IMR-90 (cell line): ENCODE measurements at regions not wholly inside any gene's neighbourhood (a gene's known extent, or its start where the extent isn't known, plus 50 kb on each side); places are given as distances from the start of the nearest gene placed in this dataset.

Source experiments
- ATAC-seq: fragments of 200-7000 bp; cut with Tn5 transposase; 2 replicates; pipeline ENCODE4 v1.9.1; 2020; ENCODE audit warnings: low read depth, mild to moderate bottlenecking, moderate library complexity
- BruUV-seq: library from RNA; stranded (reverse); fragments of 400-500 nt; replicated peaks from 2 replicates; lab custom pipeline; 2021; lab: Mats Ljungman, UMichigan
- CTCF ChIA-PET: fragments of 300-600 bp; formaldehyde crosslinking; extraction: SDS; loops from one replicate; lab custom pipeline; 2021; ENCODE audit warnings: antibody characterized with exemption; lab: Yijun Ruan, JAX
- POLR2A ChIA-PET: fragments of 300-600 bp; sonication (Branson Sonifier 250); formaldehyde crosslinking; loops from one replicate; lab custom pipeline; 2022; ENCODE audit warnings: antibody characterized with exemption; ENCODE audit not compliant: unreplicated experiment; lab: Charles Lee
- DNase-seq: peaks from one replicate; pipeline ENCODE4 v3.0.0; 2013
- H2AFZ ChIP-seq: replicated peaks from 2 replicates; pipeline ENCODE3; 2013; ENCODE audit warnings: low read length, mild to moderate bottlenecking; ENCODE audit not compliant: poor library complexity
- H2AK5ac ChIP-seq: 2 replicates; pipeline ENCODE4 v1.6.1; 2013; ENCODE audit warnings: low read depth, low read length, inconsistent platforms
- H2AK9ac ChIP-seq: replicated peaks from 2 replicates; pipeline ENCODE3; 2013; ENCODE audit warnings: mild to moderate bottlenecking, low read depth, low read length, moderate library complexity; ENCODE audit not compliant: poor library complexity
- H2BK120ac ChIP-seq: 2 replicates; pipeline ENCODE4 v1.6.1; 2013; ENCODE audit warnings: low read depth, low read length, inconsistent platforms
- H2BK15ac ChIP-seq: 3 replicates; pipeline ENCODE4 v1.6.1; 2013; ENCODE audit warnings: low read depth, low read length, inconsistent platforms
- H2BK20ac ChIP-seq: 2 replicates; pipeline ENCODE4 v1.6.1; 2013; ENCODE audit warnings: low read depth, mild to moderate bottlenecking, inconsistent platforms, low read length, moderate library complexity
- H2BK5ac ChIP-seq: 2 replicates; pipeline ENCODE4 v1.6.1; 2013; ENCODE audit warnings: mild to moderate bottlenecking, low read depth, low read length, inconsistent platforms; ENCODE audit not compliant: poor library complexity, severe bottlenecking
- H3K14ac ChIP-seq: replicated peaks from 2 replicates; pipeline ENCODE4 v1.6.1; 2013; ENCODE audit warnings: low read depth, low read length, inconsistent platforms
- H3K18ac ChIP-seq: 2 replicates; pipeline ENCODE4 v1.6.1; 2013; ENCODE audit warnings: low read depth, low read length, control low read depth
- H3K23ac ChIP-seq: 2 replicates; pipeline ENCODE4 v1.6.1; 2013; ENCODE audit warnings: low read depth, low read length, inconsistent platforms
- H3K27ac ChIP-seq: 2 replicates; pipeline ENCODE4 v1.5.1; 2013; ENCODE audit warnings: mild to moderate bottlenecking, control low read depth, low read length; ENCODE audit not compliant: insufficient read depth
- H3K27me3 ChIP-seq: 2 replicates; pipeline ENCODE4 v1.6.1; 2013; ENCODE audit warnings: low read length; ENCODE audit not compliant: control insufficient read depth, insufficient read depth
- H3K36me3 ChIP-seq: 2 replicates; pipeline ENCODE4 v1.6.1; 2013; ENCODE audit warnings: low read length, mixed read lengths; ENCODE audit not compliant: control insufficient read depth, insufficient read depth
- H3K4ac ChIP-seq: 2 replicates; pipeline ENCODE4 v1.6.1; 2013; ENCODE audit warnings: low read depth, low read length, inconsistent platforms
- H3K4me1 ChIP-seq: 2 replicates; pipeline ENCODE4 v1.6.1; 2013; ENCODE audit warnings: low read length, mixed read lengths; ENCODE audit not compliant: control insufficient read depth, insufficient read depth
- H3K4me2 ChIP-seq: 2 replicates; pipeline ENCODE4 v1.6.1; 2013; ENCODE audit warnings: low read depth, mild to moderate bottlenecking, control low read depth, low read length, moderate library complexity
- H3K4me3 ChIP-seq: 2 replicates; pipeline ENCODE4 v1.5.1; 2013; ENCODE audit warnings: low read depth, mild to moderate bottlenecking, control low read depth, low read length, moderate library complexity; ENCODE audit not compliant: insufficient read depth
- H3K56ac ChIP-seq: 2 replicates; pipeline ENCODE4 v1.6.1; 2013; ENCODE audit warnings: low read length, inconsistent platforms; ENCODE audit not compliant: insufficient read depth; ENCODE audit errors: extremely low read depth
- H3K79me1 ChIP-seq, 2 experiments: 2 replicates each; pipeline ENCODE4 v1.6.1; 2013; ENCODE audit warnings: low read length in 2 of 2, inconsistent platforms in 1 of 2, low read depth in 1 of 2
- H3K9ac ChIP-seq: 2 replicates; pipeline ENCODE4 v1.6.1; 2013; ENCODE audit warnings: low read depth, low read length, control low read depth
- H3K9me1 ChIP-seq: 2 replicates; pipeline ENCODE4 v1.6.1; 2013; ENCODE audit warnings: low read length, inconsistent platforms; ENCODE audit not compliant: insufficient read depth
- H3K9me3 ChIP-seq: 2 replicates; pipeline ENCODE4 v1.6.1; 2013; ENCODE audit warnings: low read length; ENCODE audit not compliant: control insufficient read depth, insufficient read depth
- H4K20me1 ChIP-seq: 2 replicates; pipeline ENCODE4 v1.6.1; 2013; ENCODE audit warnings: low read length, inconsistent platforms; ENCODE audit not compliant: insufficient read depth
- H4K5ac ChIP-seq: 2 replicates; pipeline ENCODE4 v1.6.1; 2013; ENCODE audit warnings: mild to moderate bottlenecking, low read depth, low read length, control low read depth
- H4K8ac ChIP-seq, 2 experiments: 2 replicates each; pipeline ENCODE4 v1.6.1; 2013; ENCODE audit warnings: low read depth in 2 of 2, low read length in 2 of 2, control low read depth in 1 of 2, inconsistent platforms in 1 of 2
- H4K91ac ChIP-seq: 2 replicates; pipeline ENCODE4 v1.6.1; 2013; ENCODE audit warnings: low read depth, low read length, inconsistent platforms; ENCODE audit not compliant: insufficient read depth
- BHLHE40 ChIP-seq: fragments of 150-350 bp; IDR thresholded peaks from 2 replicates; pipeline ENCODE4 v1.6.1; 2016; ENCODE audit warnings: mild to moderate bottlenecking, low read depth, low read length
- CEBPB ChIP-seq: IDR thresholded peaks from 2 replicates; pipeline ENCODE4 v1.6.1; 2012; ENCODE audit warnings: low read depth, low read length, improper control_type of control experiment
- CHD1 ChIP-seq: IDR thresholded peaks from 2 replicates; pipeline ENCODE4 v1.6.1; 2012; ENCODE audit warnings: low read depth, low read length, improper control_type of control experiment
- CTCF ChIP-seq: conservative IDR thresholded peaks from 2 replicates; pipeline ENCODE4 v1.5.1; 2012; ENCODE audit warnings: mild to moderate bottlenecking, low read depth, low read length, improper control_type of control experiment
- ELK1 ChIP-seq: fragments of 150-350 bp; IDR thresholded peaks from 2 replicates; pipeline ENCODE4 v1.6.1; 2016; ENCODE audit warnings: low read depth, mild to moderate bottlenecking, low read length, moderate library complexity, borderline replicate concordance
- MAFK ChIP-seq: IDR thresholded peaks from 2 replicates; pipeline ENCODE4 v1.6.1; 2012; ENCODE audit warnings: low read depth, low read length, improper control_type of control experiment
- POLR2A ChIP-seq: IDR thresholded peaks from 2 replicates; pipeline ENCODE4 v1.6.1; 2012; ENCODE audit warnings: mild to moderate bottlenecking, low read depth, low read length
- RCOR1 ChIP-seq: IDR thresholded peaks from 2 replicates; pipeline ENCODE4 v1.6.1; 2012; ENCODE audit warnings: mild to moderate bottlenecking, low read length, improper control_type of control experiment; ENCODE audit not compliant: insufficient replicate concordance
- RFX5 ChIP-seq: IDR thresholded peaks from 2 replicates; pipeline ENCODE4 v1.8.0; 2012; ENCODE audit warnings: low read depth, mild to moderate bottlenecking, low read length, moderate library complexity
- WGBS, 2 experiments: methylation state at CpG; one replicate each; pipeline versions ENCODE4 v1.1.5 to v1.1.7; 2013; ENCODE audit warnings: missing lambda C conversion rate in 2 of 2; ENCODE audit not compliant: insufficient read length in 1 of 2; ENCODE audit errors: extremely low coverage in 2 of 2; 5-methylcytosine and 5-hydroxymethylcytosine counted together
- dilution Hi-C: fragments of 300-500 bp; cut with HindIII; formaldehyde crosslinking; loops from one replicate; pipeline ENCODE4 v1.14.3; 2018; ENCODE audit warnings: low sequenced_read_pairs; ENCODE audit not compliant: unreplicated experiment
- in situ Hi-C: fragments of 300-500 bp; cut with MboI; formaldehyde crosslinking; loops from 3 replicates; pipeline ENCODE4 v1.14.3; 2019; ENCODE audit warnings: low sequenced_read_pairs, inconsistent platforms, mixed read lengths
- intact Hi-C: fragments of 100-400 bp; cut with micrococcal nuclease; formaldehyde crosslinking; loops from 2 replicates; pipeline ENCODE4 v1.10.0; 2022

GRCh38 chr20:55271371-55271770 is 733.9 kb downstream of the CBLN4 start:
- TF ChIP-seq ELK1 (no peak), RFX5 (no peak), MAFK (no peak), CHD1 (no peak), CTCF (no peak), CEBPB (no peak), BHLHE40 (no peak), POLR2A (no peak), RCOR1 (no peak)
- H3K9me3 ChIP-seq: peaks cover 8% of the 10 kb centered on the region; the same call in 1 of the 2 replicates
- no peak overlapping the region for H2BK20ac ChIP-seq
- no peak overlapping the region for H2BK15ac ChIP-seq
- in situ Hi-C loops (no loop called here), dilution Hi-C loops (no loop called here), intact Hi-C loops (no loop called here)
- no peak overlapping the region for H4K91ac ChIP-seq
- DNase-seq (no peak), ATAC-seq (no peak)
- BruUV-seq: no TSS peak
- H4K20me1 ChIP-seq: no peaks in the 10 kb centered on the region
- H4K8ac ChIP-seq: no peak overlapping the region
- H2AFZ ChIP-seq: no peak overlapping the region
- H3K27me3 ChIP-seq: no peaks in the 10 kb centered on the region
- ChIA-PET POLR2A (no interaction called here), CTCF (no interaction called here)
- H3K56ac ChIP-seq: no peak overlapping the region
- H2AK5ac ChIP-seq: no peak overlapping the region
- no peaks in the 10 kb centered on the region for H3K4me1 ChIP-seq
- H4K5ac ChIP-seq: no peak overlapping the region
- no peak overlapping the region for H3K27ac ChIP-seq
- H3K4me3 ChIP-seq: no peak overlapping the region
- H2BK5ac ChIP-seq: no peak overlapping the region
- H3K18ac ChIP-seq: no peak overlapping the region
- H3K4ac ChIP-seq: no peak overlapping the region
- H3K4me2 ChIP-seq: no peak overlapping the region
- no peak overlapping the region for H3K14ac ChIP-seq
- no peak overlapping the region for H3K23ac ChIP-seq
- H2BK120ac ChIP-seq: no peak overlapping the region
- no peak overlapping the region for H2AK9ac ChIP-seq
- H3K9ac ChIP-seq: no peak overlapping the region
- no peaks in the 10 kb centered on the region for H3K79me1 ChIP-seq
- 80% methylated on average over 1 of the region's 2 CpGs; no CpG with 5 or more reads in 1 of the 2 experiments for WGBS, 2 experiments
- no peaks in the 10 kb centered on the region for H3K36me3 ChIP-seq
- H3K9me1 ChIP-seq: no peaks in the 10 kb centered on the region
